MCF 10A (cell line): ENCODE measurements at regions not wholly inside any gene's neighbourhood (a gene's known extent, or its start where the extent isn't known, plus 50 kb on each side); places are given as distances from the start of the nearest gene placed in this dataset.

Experiments
- BruUV-seq: library from RNA; stranded (reverse); fragments of 400-500 nt; replicated peaks from 2 replicates; lab custom pipeline; 2021; lab: Mats Ljungman, UMichigan
- CTCF ChIA-PET: fragments of 300-600 bp; sonication (Branson Sonifier 250); formaldehyde crosslinking; extraction: SDS; loops from one replicate; lab custom pipeline; 2021; ENCODE audit warnings: antibody characterized with exemption, inconsistent platforms; lab: Yijun Ruan, JAX
- POLR2A ChIA-PET: fragments of 300-600, 350-650 bp; sonication (Branson Sonifier 250); formaldehyde crosslinking; extraction: SDS; loops from one replicate; lab custom pipeline; 2020; ENCODE audit warnings: antibody characterized with exemption, inconsistent platforms; lab: Yijun Ruan, JAX
- DNase-seq: peaks from one replicate; pipeline ENCODE4 v3.0.0-alpha.2; 2018; ENCODE audit not compliant: unreplicated experiment
- H3K27ac Mint-ChIP-seq: one replicate; pipeline ENCODE4 v1.8.0; 2022; ENCODE audit warnings: mild to moderate bottlenecking, low read depth, mixed read lengths; ENCODE audit not compliant: unreplicated experiment
- H3K27me3 Mint-ChIP-seq: one replicate; pipeline ENCODE4 v1.8.0; 2022; ENCODE audit warnings: mixed read lengths; ENCODE audit not compliant: insufficient read depth, unreplicated experiment
- H3K36me3 Mint-ChIP-seq: one replicate; pipeline ENCODE4 v1.8.0; 2022; ENCODE audit warnings: mild to moderate bottlenecking, moderate library complexity, mixed read lengths; ENCODE audit not compliant: insufficient read depth, unreplicated experiment
- H3K4me1 Mint-ChIP-seq: one replicate; pipeline ENCODE4 v1.8.0; 2022; ENCODE audit warnings: mixed read lengths; ENCODE audit not compliant: insufficient read depth, unreplicated experiment
- H3K4me3 Mint-ChIP-seq: one replicate; pipeline ENCODE4 v1.8.0; 2022; ENCODE audit warnings: mild to moderate bottlenecking, moderate library complexity, mixed read lengths; ENCODE audit not compliant: unreplicated experiment
- H3K9me3 Mint-ChIP-seq: one replicate; pipeline ENCODE4 v1.8.0; 2022; ENCODE audit warnings: mixed read lengths; ENCODE audit not compliant: unreplicated experiment
- CTCF ChIP-seq: fragments of 200-600 bp; IDR thresholded peaks from one replicate; pipeline ENCODE4 v1.8.0; 2022; ENCODE audit warnings: antibody characterized with exemption, mild to moderate bottlenecking; ENCODE audit not compliant: unreplicated experiment
- intact Hi-C: fragments of 100-400 bp; cut with micrococcal nuclease; formaldehyde crosslinking; loops from 2 replicates; pipeline ENCODE4 v1.14.1; 2022

- no TSS peak for BruUV-seq
- Mint-ChIP-seq H3K4me3 (no peak overlapping the region), H3K4me1 (no peaks in the 10 kb centered on the region), H3K27ac (no peak overlapping the region), H3K9me3 (no peaks in the 10 kb centered on the region), H3K27me3 (no peaks in the 10 kb centered on the region), H3K36me3 (no peaks in the 10 kb centered on the region)
- no peak for TF ChIP-seq CTCF
- intact Hi-C loops: no loop called here
- ChIA-PET CTCF (interaction anchor here (0.7 kb wide), 1 partner anchor 426 kb away, joined by 3 read pairs; no protein-coding TSS in a partner anchor), POLR2A (no interaction called here)
- DNase-seq: no peak
Observed at GRCh38 chr5:43875741-43876140, 272.8 kb downstream of the NNT start.

GRCh38 chr5:43874772-43875171 lies 271.8 kb downstream of the NNT start:
- intact Hi-C loops: no loop called here
- H3K4me3 Mint-ChIP-seq: no peak overlapping the region
- H3K36me3 Mint-ChIP-seq: no peaks in the 10 kb centered on the region
- no peaks in the 10 kb centered on the region for H3K9me3 Mint-ChIP-seq
- no TSS peak for BruUV-seq
- H3K27ac Mint-ChIP-seq: no peak overlapping the region
- H3K4me1 Mint-ChIP-seq: no peaks in the 10 kb centered on the region
- no peak for DNase-seq
- CTCF ChIA-PET: interaction anchor here (0.6 kb wide), 1 partner anchor 863 kb away, joined by 3 read pairs; no protein-coding TSS in a partner anchor
- no peaks in the 10 kb centered on the region for H3K27me3 Mint-ChIP-seq
- TF ChIP-seq CTCF: no peak
- POLR2A ChIA-PET: no interaction called here

- intact Hi-C loops: no loop called here
- H3K36me3 Mint-ChIP-seq: no peaks in the 10 kb centered on the region
- no peaks in the 10 kb centered on the region for H3K4me1 Mint-ChIP-seq
- no peaks in the 10 kb centered on the region for H3K9me3 Mint-ChIP-seq
- no peaks in the 10 kb centered on the region for H3K27me3 Mint-ChIP-seq
- ChIA-PET POLR2A (no interaction called here), CTCF (no interaction called here)
- no TSS peak for BruUV-seq
- no peak overlapping the region for H3K27ac Mint-ChIP-seq
- H3K4me3 Mint-ChIP-seq: no peak overlapping the region
- DNase-seq: no peak
- no peak for TF ChIP-seq CTCF
Observed at GRCh38 chr5:43873791-43874190, 270.8 kb downstream of the NNT start.

GRCh38 chr5:43859309-43859708 lies 256.3 kb downstream of the NNT start:
- intact Hi-C loops: no loop called here
- no peaks in the 10 kb centered on the region for H3K9me3 Mint-ChIP-seq
- no peaks in the 10 kb centered on the region for H3K27me3 Mint-ChIP-seq
- H3K36me3 Mint-ChIP-seq: no peaks in the 10 kb centered on the region
- DNase-seq: no peak
- no peak for TF ChIP-seq CTCF
- BruUV-seq: no TSS peak
- POLR2A ChIA-PET: no interaction called here
- no peak overlapping the region for H3K27ac Mint-ChIP-seq
- CTCF ChIA-PET: no interaction called here
- no peaks in the 10 kb centered on the region for H3K4me1 Mint-ChIP-seq
- no peak overlapping the region for H3K4me3 Mint-ChIP-seq
